ENCODE measurements at regions not wholly inside any gene's neighbourhood (a gene's known extent, or its start where the extent isn't known, plus 50 kb on each side); places are given as distances from the start of the nearest gene placed in this dataset.

GRCh38 chr6:138681627-138682026 is 91.9 kb upstream of the CCDC28A start:
- TF ChIP-seq POLR2A (IDR thresholded peaks at IDR 0.05) (no peak), CTCF (IDR thresholded peaks at IDR 0.05) (no peak)
